NCI-H2171 (cell line): ENCODE measurements at regions not wholly inside any gene's neighbourhood (a gene's known extent, or its start where the extent isn't known, plus 50 kb on each side); places are given as distances from the start of the nearest gene placed in this dataset.
"Not testable (repeated sequence)": the region's sequence is repeated elsewhere in the genome, so short reads cannot be mapped to it uniquely, and the experiment has no call there.

Experiments used
- DNase-seq: peaks from one replicate; lab custom pipeline; 2025; lab: John Stamatoyannopoulos, UW

DNA sequence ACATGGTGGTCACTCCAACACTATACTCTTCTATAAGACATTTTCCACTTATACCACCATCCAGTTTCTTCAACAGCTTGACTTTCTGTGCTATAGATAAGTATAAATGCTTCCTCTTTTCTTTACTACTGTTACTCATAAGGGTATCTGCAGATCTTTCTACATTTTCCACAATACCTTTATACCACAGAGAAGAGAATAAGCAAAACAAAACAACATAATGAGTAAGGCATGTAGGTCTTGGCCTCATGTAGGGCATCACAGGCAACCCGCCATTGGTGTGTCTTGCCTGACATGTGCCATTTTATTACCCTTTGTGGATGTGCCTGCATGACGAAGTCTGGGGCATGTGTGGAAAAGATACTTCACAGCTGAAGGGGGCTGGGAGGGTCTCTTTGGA is 265.3 kb upstream of the STARD13 start:
- DNase-seq, result no peak

DNA sequence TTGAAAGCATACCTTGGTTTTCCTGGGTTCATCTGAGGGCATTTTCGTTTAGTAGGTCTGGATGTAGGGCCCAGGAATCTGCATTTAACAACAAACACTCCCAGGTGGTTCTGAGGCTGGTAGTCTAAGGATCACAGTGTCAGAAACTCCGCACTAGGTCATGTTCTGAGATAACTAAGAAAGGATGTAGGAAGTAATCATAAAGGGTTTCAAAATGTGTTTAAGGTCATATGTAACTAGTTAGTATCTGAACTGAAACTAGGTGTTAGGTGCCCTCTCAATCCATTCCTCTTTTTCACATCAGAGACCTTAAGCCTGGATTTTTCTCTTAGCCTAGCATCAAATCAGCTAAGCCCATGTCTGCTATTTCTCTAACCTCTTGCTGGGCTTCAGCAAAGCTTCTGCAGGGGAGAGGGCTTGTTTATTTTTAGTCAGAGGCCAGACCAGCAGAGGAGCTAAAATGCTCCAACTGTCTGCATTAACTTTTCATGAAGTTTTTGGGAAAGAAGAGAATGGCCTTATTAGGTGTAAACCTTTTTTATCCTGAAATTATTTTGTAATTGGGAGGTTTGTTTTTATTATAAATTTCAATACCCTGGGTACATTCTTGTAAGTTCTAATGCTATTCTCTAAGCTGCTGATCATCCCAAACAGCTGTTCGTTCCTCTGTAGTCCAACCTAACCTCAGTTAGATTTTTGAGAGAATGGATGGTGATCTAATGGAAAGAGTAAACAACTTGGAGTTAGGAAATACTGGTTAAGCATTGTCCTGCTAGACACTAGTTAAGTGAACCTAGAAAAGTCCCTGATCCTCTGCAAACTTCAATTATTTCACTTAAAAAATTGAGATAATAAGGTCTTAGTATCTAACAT is 262.8 kb upstream of the RFC3 start:
- no peak for DNase-seq

DNA sequence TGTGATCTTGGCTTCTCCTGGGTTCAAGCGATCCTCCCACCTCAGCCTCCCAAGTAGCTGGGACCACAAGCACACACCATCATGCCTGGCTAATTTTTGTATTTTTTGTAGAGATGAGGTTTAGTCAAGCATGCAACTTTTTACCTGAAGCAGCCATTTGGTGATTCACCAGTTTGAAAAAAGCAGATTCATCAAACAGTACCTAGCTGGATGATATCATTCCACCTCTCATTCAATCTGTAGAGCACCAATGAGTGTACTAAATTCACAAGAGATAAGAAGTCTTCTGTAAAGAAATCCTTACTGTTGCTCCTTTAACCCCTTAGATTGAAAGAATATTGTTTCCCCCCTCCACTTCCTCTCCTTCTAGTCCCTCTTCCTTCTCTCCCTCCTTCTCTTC is 261.1 kb upstream of the RFC3 start:
- DNase-seq, result no peak

DNA sequence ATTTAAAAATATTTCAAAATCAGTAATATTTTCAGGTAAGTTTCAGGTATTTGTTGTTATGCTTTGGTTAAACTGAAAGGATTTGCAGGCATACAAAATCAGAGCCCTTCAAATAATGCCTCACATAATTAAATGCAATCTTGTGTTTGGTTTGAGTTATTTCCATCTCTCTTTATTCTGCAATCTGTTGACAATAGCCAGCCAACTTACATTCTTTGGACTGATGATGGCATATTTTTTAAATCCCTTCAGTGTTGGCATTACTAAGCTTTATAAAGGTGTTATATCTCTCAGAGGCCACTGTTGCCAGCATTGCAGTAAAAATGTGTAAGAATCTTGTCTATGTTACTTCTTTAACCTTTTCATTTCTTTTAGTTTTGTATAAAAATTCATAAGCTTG is 257.2 kb upstream of the RFC3 start:
- DNase-seq, result no peak

DNA sequence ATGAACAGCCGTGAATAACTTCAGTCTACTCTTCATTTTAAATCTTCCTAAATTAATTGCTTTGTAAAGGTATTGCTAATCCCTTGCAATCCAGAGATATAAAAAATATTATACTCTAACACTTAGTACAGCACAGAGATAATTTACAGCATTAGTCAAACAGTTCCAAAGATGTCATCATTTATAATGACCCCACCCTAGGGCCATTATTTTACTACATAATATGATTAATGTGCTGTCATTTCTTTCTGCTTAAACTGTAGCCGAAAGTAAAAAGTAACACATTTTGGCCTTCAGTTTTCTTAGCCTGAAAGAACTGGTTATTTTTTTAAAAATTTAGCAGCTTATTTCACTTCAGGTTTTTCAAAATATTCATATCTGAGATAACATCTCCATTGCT is 256.3 kb upstream of the RFC3 start:
- no peak for DNase-seq

DNA sequence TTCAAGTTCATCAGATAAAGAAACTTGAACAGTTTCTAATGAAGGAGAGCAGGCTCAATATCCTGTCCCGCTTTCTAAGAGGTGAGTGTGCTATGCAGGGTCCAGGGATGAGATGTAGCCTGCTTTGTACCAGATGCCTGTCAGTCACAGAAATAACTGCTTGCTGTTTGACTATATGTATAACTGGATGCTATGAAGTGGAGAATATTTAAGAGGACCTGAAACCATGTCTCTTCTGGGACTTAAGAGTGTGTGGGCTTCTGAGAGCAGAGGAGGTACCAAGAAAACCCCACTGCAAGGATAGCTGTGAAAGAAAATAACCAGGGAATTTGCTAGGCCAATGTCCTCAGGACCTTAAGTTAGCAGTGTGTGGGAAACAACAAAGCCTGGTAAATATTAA is 246.3 kb upstream of the RFC3 start:
- DNase-seq, result no peak

DNA sequence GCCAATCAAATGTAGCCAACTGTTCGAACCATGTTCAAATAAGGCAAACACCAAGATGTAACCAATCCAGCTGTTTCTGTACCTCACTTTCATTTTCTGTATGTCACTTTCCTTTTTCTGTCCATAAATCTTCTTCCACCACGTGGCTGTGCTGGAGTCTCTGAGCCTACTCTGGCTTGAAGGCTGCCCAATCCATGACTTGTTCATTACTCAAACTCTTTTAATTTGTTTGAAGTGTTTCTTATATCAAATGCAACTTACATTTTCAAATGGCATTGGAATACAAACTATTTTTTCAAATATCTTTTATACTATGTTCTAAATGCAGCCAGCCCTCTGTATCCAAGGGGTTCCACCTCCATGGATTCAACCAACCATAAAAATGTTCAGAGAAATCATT is 245.6 kb upstream of the RFC3 start:
- not testable (repeated sequence) for DNase-seq

DNA sequence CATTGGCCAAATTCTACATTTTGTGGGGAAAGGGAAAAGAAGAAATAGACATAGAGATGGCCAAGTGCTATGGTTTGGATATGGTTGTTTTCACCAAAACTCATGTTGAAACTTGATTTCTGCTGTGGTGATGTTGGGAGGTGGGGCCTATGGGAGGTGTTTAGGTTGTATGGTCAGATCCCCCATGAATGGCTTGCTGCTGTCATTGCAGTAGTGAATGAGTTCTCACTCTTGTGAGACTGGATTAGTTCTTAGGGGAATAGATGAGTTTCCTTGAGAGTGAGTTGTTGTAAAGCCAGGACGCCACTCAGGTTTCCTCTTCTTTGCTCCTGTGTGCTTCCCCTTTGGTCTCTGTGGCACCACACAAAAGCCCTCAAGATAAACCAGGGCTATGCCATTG is 242.6 kb upstream of the RFC3 start:
- no peak for DNase-seq

DNA sequence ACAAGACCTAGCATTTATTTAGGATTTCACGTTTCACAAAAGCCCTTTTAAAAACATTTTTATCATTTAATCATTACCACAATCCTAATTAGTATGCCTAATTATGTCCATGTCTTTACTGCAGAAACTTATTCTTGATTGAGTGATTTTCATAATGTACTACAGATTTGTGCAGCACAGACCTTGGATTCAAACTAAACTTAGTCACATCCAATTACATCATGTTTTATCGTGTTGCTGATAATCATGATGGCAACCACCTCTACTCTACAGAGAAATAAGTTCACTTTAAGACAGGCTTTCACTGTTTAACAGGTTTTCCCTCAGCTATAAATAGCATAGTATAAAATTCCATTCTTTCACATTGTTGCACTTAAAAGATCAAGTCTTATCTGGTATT is 240.9 kb upstream of the RFC3 start:
- DNase-seq, result no peak

DNA sequence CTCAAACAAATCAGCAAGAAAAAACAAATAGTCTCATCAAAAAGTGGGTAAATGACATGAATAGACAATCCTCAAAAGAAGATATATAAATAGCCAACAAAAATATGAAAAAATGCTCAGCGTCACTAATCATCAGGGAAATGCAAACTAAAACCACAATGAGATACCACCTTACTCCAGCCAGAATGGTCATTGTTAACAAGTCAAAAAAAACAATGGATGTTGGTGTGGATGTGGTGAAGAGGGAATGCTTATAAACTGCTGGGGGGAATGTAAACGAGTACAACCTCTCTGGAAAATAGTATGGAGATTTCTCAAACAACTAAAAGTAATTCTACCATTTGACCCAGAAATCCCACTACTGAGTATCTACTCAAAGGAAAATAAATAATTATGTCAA is 239.2 kb upstream of the RFC3 start:
- no peak for DNase-seq

DNA sequence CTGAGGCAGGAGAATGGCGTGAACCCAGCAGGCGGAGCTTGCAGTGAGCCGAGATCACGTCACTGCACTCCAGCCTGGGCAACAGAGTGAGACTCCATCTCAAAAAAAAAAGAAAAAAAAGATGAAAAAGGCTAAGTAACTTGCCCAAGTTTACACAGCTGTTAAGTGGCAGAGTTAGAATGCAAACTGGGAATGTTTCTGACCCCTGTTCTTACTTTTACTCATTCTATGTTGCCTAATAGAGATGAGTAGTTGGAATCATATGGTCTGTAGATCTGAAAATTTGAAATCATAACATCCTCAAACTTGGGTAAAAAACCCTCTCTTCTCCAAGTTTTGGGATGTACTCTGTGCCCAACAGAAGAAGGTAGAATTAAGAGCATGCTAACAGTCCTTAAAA is 235.8 kb upstream of the RFC3 start:
- no peak for DNase-seq

DNA sequence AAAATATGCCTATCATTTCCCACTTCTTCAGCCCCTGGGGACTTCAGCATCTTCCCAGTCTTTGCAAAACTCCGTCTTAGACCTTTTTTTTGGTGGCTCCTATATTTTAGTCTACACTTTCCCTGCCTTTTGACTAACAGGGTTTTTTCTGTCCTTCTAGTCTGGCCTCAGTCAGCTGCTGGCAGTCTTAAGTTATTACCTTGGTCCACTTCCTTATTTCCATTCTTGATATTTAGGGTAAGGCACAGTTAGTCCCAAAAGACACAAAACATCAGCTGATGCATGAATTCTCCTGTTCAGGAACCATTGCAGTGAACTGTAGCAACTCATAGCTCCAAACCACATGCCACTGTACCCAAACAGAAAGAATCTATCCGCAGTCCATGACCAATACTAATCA is 234.6 kb upstream of the RFC3 start:
- DNase-seq, result no peak

DNA sequence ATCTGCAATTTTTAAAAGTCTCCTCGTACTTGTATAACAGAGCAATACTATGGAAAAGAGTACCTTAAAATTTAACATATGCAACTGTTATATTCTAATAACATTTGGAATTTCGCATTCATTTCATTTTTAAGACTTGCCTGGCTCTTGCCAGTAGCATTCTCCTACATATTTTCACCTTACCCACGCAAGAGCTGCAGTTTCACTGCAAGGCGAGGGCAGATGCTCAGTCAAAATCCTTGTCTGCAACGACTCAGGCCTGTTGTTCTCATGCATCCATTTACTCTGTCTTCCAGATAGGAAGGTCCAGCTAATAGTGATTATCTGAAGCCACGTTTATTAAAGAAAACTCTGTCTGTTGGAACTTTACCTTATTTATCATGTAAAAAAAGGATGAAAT is 227.0 kb upstream of the RFC3 start:
- DNase-seq, result no peak

DNA sequence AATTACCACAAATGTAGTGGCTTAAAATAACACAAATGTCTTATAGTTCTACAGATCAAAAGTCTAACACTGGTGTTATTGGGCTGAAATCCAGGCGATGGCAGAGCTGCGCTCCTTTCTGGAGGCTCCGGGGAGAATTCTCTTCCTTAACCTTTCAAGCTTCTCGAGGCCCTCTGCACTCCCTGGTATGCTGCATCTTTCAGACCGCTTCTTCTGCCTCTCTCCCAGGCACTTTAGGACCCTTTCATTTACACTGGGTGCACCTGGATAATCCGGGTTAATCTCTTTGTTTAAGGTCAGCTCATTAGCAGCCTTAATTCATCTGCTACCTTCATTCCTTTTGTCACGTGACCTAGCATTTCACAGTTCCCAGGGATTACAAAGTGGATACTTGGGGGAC is 211.3 kb upstream of the RFC3 start:
- no peak for DNase-seq

DNA sequence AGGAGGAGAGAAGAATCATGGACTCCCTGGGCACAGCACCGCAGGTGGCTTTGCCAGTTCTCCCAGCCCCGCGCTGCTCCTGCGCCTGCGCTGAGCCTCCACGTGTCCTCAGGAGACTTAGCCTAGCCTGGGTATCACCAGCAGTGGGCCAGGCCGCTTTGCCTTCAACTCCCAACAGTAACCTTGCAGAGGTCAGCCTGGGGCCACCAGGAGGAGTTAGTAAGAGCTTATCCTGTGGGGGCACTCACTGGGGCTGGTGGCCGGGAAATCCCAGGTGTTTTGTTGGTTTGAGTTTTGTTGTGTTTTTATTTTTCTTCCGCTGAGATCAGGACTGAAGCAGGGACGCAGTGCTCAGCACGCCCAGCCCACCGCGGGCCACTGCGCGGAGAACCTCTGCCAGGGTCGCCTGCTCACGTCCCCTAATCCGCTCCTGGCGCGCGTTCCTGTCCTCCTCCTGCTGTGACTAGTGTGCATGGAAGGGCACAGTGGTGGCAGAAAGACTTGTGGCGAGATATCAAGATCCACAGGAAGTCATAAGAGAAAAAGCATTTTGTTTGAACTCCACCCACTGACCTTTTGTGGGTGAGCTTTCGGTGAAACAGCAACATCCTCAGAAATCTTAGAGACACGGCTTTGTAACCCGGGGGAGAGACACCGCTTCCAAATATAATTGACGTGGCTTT is 207.4 kb upstream of the RFC3 start:
- no peak for DNase-seq

DNA sequence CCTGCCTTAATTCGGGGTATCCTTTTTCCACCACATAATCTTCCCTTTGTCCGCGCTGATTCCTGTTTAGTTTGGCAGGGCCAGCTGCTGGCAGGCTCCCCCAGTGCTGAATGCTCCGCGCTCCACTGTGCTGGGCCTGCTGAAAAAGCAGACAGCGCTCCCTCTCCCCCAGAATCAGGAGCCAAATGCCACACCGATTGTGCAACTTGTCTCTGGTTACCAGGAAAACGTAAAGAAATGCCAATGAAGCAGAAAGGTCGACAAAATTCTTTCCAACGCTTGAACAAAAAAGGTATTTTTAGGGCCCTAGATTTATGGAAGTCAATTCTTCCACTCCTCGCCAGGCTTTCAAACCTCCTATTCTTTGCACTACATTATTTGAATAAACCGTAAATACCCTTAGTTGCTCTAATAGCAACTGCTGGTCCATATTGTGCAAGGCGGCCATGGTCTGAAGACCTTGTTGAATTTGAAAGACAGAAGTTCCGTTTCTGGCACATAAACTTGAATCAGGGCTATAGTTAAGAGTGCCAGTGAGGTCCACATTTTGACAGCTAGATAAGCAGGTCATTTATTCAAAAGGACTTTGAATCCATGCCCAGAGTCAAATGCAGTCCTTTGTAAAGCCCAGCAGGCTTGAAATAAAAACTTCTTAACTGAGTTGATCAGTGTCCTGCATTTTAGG is 206.7 kb upstream of the RFC3 start:
- DNase-seq, result no peak

DNA sequence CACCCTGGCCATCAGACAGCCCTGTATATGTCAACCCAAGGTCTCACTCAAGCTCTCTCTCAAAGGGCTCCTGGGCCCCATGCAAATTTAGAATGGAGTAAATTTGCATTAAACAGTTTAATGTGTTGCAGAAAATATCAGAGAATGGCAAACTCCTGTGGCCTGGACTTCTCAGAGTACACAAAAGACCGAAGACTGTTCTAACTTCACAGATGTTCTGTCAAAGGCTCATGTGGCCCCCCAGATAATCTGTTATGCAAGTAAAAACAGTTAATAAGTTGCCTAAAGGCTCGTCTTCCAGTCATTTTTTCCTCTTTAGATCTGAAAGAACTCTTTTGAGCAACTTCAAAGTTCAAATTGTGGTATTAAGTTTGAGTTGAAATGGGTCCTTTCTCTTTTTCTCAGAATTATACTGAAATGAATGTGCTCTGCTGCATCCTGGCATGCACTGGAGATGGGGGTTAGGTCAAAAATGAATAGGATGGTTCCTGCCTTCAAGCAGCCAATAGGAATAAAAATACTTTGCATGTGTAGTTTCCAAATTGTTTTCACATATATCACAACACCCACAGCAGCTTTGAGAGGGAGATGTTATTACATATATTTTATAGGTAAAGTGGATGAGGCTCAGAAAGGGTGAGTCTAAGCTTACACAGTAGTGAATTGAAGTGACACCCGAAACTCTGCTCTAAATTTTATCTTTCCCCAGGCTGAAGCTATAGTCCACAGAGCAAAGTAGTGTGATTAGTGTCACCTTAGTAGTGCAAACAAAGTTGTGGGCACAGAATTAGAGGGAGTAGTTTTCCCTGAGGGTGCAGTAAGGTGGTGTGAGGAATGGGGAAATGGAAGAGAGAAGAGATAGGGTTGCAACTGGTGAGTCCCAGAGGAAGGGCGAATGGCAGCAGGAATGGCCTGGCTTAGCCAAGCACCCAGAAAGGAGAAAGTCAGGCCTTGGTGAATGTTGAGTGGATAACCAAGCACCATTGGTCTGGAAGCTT is 205.0 kb upstream of the RFC3 start:
- DNase-seq, result no peak

DNA sequence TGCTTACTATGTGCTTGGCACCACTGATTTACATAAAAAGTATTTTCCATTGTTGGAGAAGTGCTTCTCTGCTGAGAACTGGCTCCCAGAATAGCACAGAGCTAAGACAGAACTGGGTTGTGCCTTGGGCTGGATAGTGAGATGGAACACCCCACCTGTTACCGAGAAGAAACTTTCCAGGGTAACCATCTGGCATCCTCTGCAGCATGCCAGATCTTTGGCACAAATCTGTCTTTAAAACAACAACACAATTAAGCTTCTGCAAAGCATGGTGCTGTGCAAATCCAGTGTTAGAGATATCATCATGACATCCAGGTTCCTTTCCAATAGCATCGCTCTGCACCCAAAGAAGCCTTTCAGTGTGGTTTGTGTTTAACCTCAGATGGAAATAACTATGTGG is 202.5 kb upstream of the RFC3 start:
- peak; percentile 52 for DNase-seq

DNA sequence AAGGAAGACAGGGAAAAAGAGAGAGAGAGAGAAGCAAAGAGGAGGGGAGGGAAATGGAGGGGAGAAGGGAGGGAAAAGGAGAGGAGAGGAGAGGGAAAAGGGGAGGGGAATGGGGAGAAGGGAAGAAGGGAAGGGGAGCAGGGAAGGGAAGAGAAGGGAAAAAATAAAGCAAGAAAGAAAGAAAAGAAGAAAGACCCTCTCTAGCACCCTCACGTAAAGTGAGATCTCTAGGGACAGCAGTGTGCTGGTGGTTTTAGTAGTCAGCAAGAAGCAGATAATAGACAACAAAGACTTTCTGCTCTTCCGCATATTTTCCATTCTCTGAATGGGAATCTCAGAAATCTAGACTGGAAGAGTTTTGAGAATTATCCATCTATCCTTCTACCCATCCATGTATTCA is 201.8 kb upstream of the RFC3 start:
- DNase-seq, result no peak

DNA sequence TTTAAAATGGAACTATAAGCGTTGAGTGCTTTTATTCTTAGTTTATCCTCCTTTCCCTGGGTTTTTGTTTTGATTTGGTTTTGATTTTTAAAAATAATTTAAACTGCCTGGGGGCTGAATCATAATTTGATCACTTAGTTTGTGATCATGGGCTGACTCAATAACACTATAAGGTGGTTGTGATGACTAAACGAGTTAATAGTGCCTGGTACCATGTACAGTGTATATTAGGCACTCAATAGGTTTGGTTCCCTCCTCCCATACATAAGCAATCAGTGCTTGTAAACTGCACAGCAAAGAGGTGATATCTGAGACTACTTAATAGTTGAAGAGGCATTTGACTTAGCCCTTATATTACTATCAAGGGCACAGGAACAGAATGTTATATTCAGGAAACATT is 200.9 kb upstream of the RFC3 start:
- DNase-seq, result no peak

DNA sequence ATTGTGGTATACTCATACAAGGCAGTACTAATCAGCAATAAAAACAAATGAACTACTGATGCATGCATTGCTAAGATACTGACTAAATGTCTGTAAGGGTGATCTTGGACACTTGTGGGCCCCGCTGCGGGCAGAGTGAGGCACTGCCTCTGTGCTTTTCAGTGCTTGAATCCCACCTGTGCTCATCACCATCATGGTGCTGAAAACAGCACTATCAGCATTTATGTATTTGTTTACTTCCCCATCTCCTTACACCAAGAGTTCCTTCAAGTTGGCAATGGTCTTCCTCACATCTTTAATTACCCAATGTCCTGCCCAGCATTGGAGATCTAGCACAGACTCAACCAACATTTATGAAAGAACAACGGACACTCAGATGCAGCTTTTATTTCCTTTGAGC is 193.7 kb upstream of the RFC3 start:
- no peak for DNase-seq

DNA sequence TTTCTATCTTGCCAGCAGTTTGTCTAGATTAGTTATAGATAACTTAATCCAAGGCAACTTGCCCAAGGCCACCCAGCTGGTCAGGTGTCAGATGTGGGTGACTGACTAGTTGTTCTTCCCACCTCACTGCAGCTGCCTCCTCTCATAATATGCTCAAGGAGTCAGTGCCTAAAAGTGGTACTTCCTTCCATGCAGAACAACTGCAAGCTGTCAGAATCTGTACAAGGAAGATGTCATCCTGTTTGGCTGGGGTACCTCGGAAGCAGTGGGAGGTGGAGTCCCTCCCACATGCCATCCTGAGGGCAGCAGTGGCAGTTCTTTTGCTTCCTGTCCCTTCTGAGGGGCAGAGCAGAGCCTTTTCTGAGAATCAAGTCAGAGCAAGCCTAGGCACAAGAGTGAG is 193.2 kb upstream of the RFC3 start:
- no peak for DNase-seq
